T47D (cell line): ENCODE measurements at regions not wholly inside any gene's neighbourhood (a gene's known extent, or its start where the extent isn't known, plus 50 kb on each side); places are given as distances from the start of the nearest gene placed in this dataset.

Source experiments
- DNase-seq, 2 experiments: peaks; one replicate each; pipeline versions ENCODE4 v3.0.0 to v3.0.0-alpha.2; 2011 to 2012; ENCODE audit warnings: low read depth in 1 of 2, low spot score in 1 of 2
- JUND ChIP-seq: IDR thresholded peaks from 2 replicates; pipeline ENCODE4 v1.6.1; 2012; ENCODE audit warnings: low read depth
- in situ Hi-C: cut with HindIII; loops from 2 replicates; pipeline ENCODE4 v1.10.0; 2016; ENCODE audit warnings: low sequenced_read_pairs, low pct_unique_long_range_greater_than_20kb

DNA sequence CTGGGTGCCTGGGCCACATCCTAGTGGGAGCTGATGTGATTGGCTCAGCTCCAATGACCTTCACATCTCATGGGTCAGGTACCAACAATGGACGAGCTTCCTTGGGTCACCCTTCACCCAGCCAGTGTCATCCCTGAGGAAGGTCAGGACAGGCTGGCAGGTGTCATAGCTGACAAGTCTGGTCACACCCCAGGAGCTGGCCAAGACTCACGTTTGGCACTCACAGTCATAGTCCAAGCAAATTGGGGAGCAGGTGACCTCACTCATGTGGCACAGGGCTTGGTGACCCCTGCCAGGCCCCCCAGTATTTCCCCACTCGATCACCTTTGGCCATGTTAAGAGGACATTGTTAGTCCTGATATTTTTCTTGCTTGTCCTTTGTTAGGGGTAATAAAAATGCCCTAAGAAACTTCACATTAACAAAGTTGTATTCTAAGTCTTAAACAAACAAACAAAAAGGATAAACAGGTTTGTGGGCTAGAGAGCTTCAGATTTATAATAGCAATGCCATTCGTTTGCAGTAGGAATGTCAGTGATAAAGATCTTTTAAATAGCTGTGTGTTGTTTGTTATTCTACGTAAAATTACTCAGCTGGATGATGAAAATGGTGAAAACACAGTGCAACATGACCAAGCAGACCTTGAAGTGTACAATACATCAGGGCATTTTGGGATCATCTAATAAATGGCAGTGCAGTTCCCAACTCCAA lies 79.5 kb upstream of the POMGNT2 start:
- in situ Hi-C loops = no loop called here
- no peak for TF ChIP-seq JUND
- DNase-seq = peak in 1 of 2 experiments; percentile 82

DNA sequence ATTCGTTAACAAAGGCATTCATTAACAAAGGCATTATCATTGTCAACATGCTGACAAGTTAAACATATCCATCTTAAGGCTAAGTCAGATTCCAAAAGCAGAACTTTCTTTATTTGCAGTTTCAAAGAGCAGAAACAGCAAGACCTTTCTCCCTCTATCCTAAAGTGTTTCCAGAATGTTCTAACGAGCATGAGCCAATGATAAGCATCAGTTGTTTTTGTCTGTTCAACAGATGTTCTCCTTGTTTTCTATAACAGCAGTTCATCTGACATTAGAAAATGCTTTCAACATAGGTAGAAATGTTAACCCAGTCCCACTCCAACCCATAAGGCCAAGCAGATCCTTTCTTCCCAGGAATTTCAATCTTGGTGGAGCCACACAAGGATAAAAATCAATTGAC lies 77.6 kb upstream of the POMGNT2 start:
- in situ Hi-C loops = no loop called here
- TF ChIP-seq JUND = no peak
- DNase-seq = no peak

DNA sequence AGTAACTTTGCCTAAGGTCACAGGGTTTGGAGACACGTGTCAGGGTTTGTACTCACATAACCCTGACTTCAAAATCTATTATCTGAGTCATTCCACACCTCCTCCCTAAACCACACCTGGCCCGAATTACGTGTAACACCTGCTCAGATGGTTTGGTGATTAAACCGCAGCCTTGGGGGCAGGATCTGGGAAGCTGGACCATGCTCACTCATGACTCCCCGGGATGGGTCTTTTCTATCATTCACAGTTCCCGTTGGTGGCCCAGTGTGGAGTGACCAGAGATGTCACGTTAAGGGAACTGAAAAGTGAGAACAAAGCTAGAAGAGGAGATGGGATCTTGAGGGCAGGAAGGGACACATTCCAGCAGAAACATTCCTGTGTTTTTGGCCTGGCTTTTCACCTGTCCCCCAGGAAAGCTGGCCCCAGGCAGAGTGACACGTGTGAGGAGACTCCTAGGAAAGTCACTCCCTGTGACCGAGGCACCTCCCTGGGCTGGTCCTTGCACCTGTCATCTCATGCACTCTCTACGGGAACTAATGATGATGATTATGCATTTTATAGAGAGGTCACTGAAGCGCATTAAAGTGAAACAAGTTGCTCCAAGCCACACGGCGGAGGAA lies 75.4 kb upstream of the POMGNT2 start:
- DNase-seq = peak in 1 of 2 experiments; percentile 54
- in situ Hi-C loops = no loop called here
- TF ChIP-seq JUND = no peak

DNA sequence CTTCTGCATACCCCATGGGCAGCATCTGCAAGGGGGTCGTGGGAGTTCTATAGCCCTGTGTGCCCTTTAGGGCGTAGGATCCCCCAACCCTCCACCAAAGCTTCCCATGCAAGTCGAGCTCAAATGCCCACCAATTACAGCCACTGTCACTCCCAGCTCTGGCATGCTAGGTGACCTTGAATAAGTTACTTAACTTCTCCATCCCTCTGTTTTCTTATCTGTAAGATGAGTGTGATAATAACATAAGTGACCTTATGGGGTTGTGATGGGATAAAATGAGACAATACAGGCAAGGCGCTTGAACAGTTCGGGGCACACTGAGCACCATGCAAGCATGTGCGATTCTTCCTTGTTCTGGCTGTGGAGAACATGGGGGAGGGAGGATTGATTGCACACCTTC lies 74.8 kb upstream of the POMGNT2 start:
- DNase-seq = no peak
- in situ Hi-C loops = no loop called here
- no peak for TF ChIP-seq JUND

DNA sequence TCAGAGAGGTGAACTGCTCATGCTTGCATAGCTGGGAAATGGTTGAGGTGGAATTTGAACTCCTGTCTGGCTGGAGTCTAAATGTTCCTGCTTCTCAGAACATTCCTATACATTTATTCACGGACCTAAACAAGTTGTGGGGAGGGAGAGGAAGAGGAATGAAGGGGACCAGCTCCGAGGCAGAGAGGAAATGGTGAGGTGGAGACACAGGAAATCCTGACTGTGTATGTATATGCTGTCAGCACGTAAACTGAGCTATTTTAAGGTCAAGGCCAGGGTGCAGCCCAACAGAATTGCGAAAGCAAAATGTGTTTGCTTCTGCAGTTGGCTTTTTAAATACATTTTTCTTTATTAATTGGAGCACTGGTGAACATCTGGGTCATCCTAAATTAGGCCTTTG lies 74.1 kb upstream of the POMGNT2 start:
- in situ Hi-C loops = no loop called here

DNA sequence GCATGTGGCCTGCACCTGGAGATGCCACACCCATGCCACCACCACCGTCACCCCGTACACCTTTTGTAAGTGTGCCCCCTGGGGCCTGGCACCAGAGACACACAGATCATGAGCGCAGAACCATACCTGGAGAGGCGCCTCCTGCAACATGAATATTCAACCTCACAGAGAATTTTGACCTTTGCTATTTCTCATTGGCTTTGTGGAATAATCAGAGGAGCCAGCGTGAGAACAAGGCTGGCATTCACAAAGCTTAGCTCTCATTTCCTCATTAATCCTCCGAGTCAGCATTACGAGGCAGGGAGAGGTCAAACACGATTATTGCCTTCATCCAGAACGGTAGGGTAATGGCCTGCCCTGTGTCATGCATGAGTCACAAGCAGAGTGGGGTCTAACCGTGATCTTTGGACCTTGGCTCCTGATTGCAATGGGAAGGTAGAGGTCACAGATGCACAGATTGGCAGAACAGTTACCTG lies 73.0 kb upstream of the POMGNT2 start:
- in situ Hi-C loops = no loop called here
- TF ChIP-seq JUND = no peak
- no peak for DNase-seq

More for the DNA sequence above, 74.1 kb upstream of the POMGNT2 start:
- peak in 1 of 2 experiments; percentile 23 for DNase-seq
- no peak for TF ChIP-seq JUND

DNA sequence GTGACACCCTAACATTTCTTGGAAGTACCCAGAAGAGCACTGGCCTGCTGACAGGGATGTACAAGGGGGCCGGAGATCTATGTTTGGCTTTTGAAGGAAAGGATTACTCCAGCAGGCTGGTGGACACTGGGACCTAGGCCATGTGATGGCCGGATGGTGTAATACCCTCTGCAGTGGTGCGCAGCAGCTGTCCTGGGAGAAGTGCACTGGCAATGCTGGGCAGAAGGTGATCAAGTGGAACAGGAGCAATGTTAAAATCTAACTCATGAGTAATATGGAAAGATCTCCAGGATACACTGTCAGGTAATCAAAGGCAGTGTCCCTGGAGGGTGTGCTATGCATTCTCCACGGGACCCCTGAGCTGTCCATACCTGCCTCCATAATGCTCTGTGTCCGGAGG lies 71.2 kb upstream of the POMGNT2 start:
- no peak for TF ChIP-seq JUND
- in situ Hi-C loops = no loop called here
- DNase-seq = no peak

DNA sequence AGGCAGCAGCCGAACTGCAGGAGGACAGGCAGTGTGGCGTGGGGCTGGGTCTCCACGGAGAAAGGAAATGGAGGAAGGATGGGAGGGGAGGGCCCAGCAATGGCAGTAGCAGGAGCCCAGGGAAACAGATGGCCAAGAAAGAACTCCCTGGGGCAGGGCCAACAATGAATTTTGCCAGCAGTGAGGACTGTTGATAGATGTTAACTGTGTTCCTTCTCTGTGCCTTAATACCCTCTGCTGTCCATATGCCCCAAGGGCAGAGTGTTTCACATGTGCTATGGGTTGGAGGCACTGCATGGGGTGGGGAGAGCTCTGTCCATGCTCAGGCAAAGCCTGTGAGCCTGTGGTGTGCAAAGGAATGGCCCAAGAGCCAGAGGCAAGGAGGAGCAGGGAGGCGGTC lies 70.8 kb upstream of the POMGNT2 start:
- no peak for TF ChIP-seq JUND
- in situ Hi-C loops = no loop called here
- DNase-seq = no peak

DNA sequence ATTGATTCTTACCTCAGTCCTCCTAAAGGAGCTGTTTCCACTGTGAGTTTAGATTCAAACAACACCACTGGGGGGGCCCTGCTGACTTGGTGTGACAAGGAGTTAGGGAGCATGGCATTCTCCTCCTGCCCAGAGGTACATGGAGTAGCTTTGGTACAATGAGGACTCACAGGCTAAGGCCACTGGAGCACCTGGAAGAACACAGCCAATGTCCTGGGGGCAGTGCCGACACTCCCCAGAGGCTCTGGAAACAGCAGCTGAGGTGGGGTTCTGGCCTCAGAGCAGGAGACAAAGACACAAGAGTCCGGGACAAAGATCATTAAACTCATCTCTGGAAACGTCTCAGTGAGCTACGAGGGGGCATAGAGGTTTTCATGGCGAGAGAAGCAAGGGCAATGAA lies 69.7 kb upstream of the POMGNT2 start:
- in situ Hi-C loops = no loop called here
- no peak for DNase-seq
- no peak for TF ChIP-seq JUND

DNA sequence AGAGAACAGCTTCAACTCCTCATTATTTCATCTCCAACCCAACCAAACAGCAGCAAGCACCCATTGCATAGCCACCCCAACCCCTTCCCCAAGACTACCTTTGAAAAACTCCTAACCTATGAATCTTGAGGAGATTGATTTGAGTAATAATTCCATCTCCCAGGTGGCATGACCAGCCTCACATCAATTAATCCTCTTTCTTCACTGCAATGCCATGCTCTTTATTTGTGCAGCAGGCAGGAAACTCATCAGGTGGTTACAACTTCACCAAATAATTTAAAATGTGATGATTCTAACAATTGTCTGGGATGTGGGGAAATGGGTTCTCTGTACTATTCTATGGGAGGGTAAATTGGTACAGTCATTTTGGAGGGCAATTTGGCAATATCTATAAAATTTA lies 68.1 kb upstream of the POMGNT2 start:
- in situ Hi-C loops = no loop called here
- no peak for DNase-seq
- TF ChIP-seq JUND = no peak

DNA sequence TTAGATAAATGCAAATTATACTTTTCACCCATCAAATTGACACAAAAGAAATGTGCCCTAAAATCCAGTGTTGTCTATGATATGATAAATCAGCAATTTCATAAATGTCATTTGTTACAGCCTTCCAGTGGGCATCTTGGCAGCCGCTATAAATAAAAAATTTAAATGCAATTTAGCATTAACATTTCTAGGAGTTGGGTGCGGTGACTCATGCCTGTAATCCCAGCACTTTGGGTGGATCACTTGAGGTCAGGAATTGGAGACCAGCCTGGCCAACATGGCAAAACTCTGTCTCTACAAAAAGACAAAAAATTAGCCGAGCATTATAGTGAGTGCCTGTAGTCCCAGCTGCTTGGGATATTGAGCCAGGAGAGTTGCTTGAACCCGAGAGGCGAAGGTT lies 65.9 kb upstream of the POMGNT2 start:
- no peak for TF ChIP-seq JUND
- in situ Hi-C loops = no loop called here

DNA sequence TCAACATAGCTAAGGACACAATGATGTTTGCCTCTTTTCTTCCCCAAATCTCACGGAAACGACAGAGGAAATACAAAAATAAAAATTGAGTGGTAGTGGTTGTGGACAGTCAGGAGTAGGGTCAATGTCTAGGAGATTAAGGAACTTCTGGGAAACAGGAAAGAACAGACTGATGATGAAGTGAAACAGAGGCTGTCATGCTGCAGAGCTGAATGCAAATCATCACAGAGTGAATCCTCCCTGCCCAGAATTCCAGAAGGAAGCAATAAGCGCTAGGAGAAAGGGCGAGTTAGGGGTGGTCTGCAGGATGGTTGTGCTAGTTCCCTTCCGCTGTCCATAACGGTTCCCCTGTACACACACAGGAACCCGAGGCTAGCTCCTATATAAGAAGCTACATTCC lies 64.7 kb upstream of the POMGNT2 start:
- TF ChIP-seq JUND = no peak
- in situ Hi-C loops = no loop called here
- DNase-seq = no peak

More for the DNA sequence above, 65.9 kb upstream of the POMGNT2 start:
- no peak for DNase-seq

DNA sequence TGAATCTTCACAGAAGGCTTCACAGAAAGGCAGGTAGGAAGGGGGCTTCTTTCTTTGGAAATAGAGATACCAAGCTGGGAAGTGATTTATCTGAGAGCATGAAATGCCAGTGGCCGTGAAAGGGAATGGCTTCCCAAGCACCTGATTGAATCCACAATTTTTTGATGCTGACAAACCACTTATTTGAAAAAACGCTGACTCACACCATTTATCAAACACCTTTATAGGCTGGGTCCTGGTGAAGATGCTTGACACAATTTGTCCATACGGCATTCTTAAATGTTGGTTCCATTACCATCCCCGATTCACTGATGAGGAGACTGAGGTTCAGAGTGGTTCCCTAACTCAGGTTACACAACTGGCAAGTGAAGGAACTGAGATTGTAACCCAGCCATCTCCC lies 64.1 kb upstream of the POMGNT2 start:
- in situ Hi-C loops = no loop called here
- no peak for DNase-seq
- TF ChIP-seq JUND = no peak
